ENCODE measurements at regions not wholly inside any gene's neighbourhood (a gene's known extent, or its start where the extent isn't known, plus 50 kb on each side); places are given as distances from the start of the nearest gene placed in this dataset.

GRCh38 chr2:10212827-10213226 is 89.9 kb upstream of the HPCAL1 start:
- TF ChIP-seq CTCF (IDR thresholded peaks at IDR 0.05; ENCODE audit: low read depth, low read length, missing input control), result no peak
- no peak for TF ChIP-seq ZBTB33 (IDR thresholded peaks at IDR 0.05)

Measured in liver (tissue), 2 donors.